Natural killer cell (primary cell): ENCODE measurements at regions not wholly inside any gene's neighbourhood (a gene's known extent, or its start where the extent isn't known, plus 50 kb on each side); places are given as distances from the start of the nearest gene placed in this dataset.

Experiments used
- ATAC-seq, 3 donors: fragments of 150-1000 bp in 2 of 3; fragments of 200-7000 bp in 1 of 3; cut with Tn5 transposase; 1 replicate in 1 of 3; 2 replicates in 2 of 3; pipeline ENCODE4 v1.10.0; 2021; ENCODE audit warnings: mild to moderate bottlenecking in 2 of 3, moderate library complexity in 2 of 3
- DNase-seq, 2 donors: peaks; one replicate each; pipeline versions ENCODE4 v3.0.0 to v3.0.0-alpha.2; 2013 to 2021; ENCODE audit warnings: mixed read lengths in 1 of 2
- H3K27ac ChIP-seq: one replicate; pipeline ENCODE4 v1.5.1; 2013; ENCODE audit warnings: mild to moderate bottlenecking, low read length
- H3K27me3 ChIP-seq: one replicate; pipeline ENCODE4 v1.6.1; 2013; ENCODE audit warnings: low read length; ENCODE audit not compliant: control insufficient read depth, insufficient read depth
- H3K36me3 ChIP-seq: one replicate; pipeline ENCODE4 v1.6.1; 2013; ENCODE audit warnings: low read length; ENCODE audit not compliant: control insufficient read depth, insufficient read depth
- H3K4me1 ChIP-seq: one replicate; pipeline ENCODE4 v1.6.1; 2013; ENCODE audit warnings: low read length; ENCODE audit not compliant: control insufficient read depth, insufficient read depth
- H3K4me3 ChIP-seq: one replicate; pipeline ENCODE4 v1.5.1; 2013; ENCODE audit warnings: low read length
- H3K9me3 ChIP-seq: one replicate; pipeline ENCODE4 v1.6.1; 2013; ENCODE audit warnings: low read length; ENCODE audit not compliant: control insufficient read depth, insufficient read depth
- H3K27ac Mint-ChIP-seq, 2 donors: one replicate each; pipeline ENCODE4 v1.8.0; 2022; ENCODE audit warnings: mild to moderate bottlenecking in 2 of 2, mixed read lengths in 2 of 2, moderate library complexity in 1 of 2
- H3K27me3 Mint-ChIP-seq, 2 donors: one replicate each; pipeline ENCODE4 v1.8.0; 2022; ENCODE audit warnings: low read depth in 2 of 2, mixed read lengths in 2 of 2
- H3K36me3 Mint-ChIP-seq: one replicate; pipeline ENCODE4 v1.8.0; 2022; ENCODE audit warnings: mixed read lengths
- H3K4me1 Mint-ChIP-seq, 2 donors: one replicate each; pipeline ENCODE4 v1.8.0; 2022; ENCODE audit warnings: mixed read lengths in 2 of 2
- H3K4me3 Mint-ChIP-seq: one replicate; pipeline ENCODE4 v1.8.0; 2022; ENCODE audit warnings: mild to moderate bottlenecking, moderate library complexity, mixed read lengths
- H3K9me3 Mint-ChIP-seq, 2 donors: one replicate each; pipeline ENCODE4 v1.8.0; 2022; ENCODE audit warnings: mixed read lengths in 2 of 2
- CTCF ChIP-seq: fragments of 200-600 bp; IDR thresholded peaks from one replicate; pipeline ENCODE4 v1.8.0; 2022; ENCODE audit warnings: antibody characterized with exemption
- WGBS: methylation state at CpG from one replicate; pipeline ENCODE4 v1.1.7; 2013; ENCODE audit warnings: missing lambda C conversion rate; ENCODE audit not compliant: insufficient coverage; 5-methylcytosine and 5-hydroxymethylcytosine counted together
- intact Hi-C: fragments of 100-400 bp; cut with micrococcal nuclease; formaldehyde crosslinking; loops from one replicate; pipeline ENCODE4 v1.14.2; 2022

DNA sequence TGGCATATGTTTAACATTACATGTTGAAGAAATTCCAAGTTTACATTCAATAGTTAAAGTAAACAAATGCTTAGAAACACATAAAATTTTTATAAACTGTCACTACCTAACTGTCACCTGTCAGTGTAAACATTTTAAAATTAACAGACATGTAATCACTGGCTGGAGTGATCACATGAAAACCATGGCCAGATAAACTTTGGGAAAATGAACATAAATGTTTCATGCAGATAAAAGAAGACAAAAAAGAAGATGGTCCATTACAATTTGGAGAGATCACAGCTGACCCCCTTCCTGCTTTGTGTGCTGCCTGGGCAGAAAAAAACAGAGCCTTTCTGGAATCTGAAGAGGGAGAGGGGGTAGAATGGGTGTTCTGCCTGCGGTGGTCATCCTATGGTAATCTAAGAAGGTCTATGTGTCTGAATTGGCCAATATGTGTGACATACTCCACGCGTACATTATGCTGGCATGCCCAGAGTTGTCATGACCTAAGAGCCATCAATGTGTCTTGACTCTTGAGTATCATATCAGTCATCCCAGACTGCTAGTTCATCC lies 57.5 kb upstream of the MEOX2 start:
- Histone ChIP-seq H3K4me1 (no peaks in the 10 kb centered on the region), H3K27me3 (no peaks in the 10 kb centered on the region), H3K27ac (no peak overlapping the region), H3K36me3 (no peaks in the 10 kb centered on the region), H3K4me3 (no peak overlapping the region), H3K9me3 (peaks cover 2% of the 10 kb centered on the region)
- no peak for TF ChIP-seq CTCF
- Mint-ChIP-seq H3K36me3 (no peaks in the 10 kb centered on the region), H3K27me3 (no peaks in the 10 kb centered on the region), H3K27ac (no peak overlapping the region), H3K4me1 (no peaks in the 10 kb centered on the region), H3K4me3 (no peak overlapping the region), H3K9me3 (peaks cover 5% of the 10 kb centered on the region in 2 donors)
- no peak for ATAC-seq
- intact Hi-C loops, result no loop called here
- DNase-seq, result no peak
- WGBS, result 94% methylated on average over 2 of the region's 3 CpGs

- no peak for TF ChIP-seq CTCF
- ATAC-seq (no peak), DNase-seq (no peak)
- Histone ChIP-seq H3K27me3 (no peaks in the 10 kb centered on the region), H3K9me3 (no peaks in the 10 kb centered on the region), H3K36me3 (no peaks in the 10 kb centered on the region), H3K4me1 (no peaks in the 10 kb centered on the region), H3K27ac (no peak overlapping the region), H3K4me3 (no peak overlapping the region)
- intact Hi-C loops, result no loop called here
- no peaks in the 10 kb centered on the region for H3K4me1 Mint-ChIP-seq
- no peak overlapping the region for H3K27ac Mint-ChIP-seq
- WGBS, result no CpG with 5 or more reads among the region's 2 CpGs
- peaks cover 3 to 7% of the 10 kb centered on the region in 2 donors for H3K9me3 Mint-ChIP-seq
- no peaks in the 10 kb centered on the region for H3K36me3 Mint-ChIP-seq
- no peak overlapping the region for H3K4me3 Mint-ChIP-seq
- no peaks in the 10 kb centered on the region for H3K27me3 Mint-ChIP-seq
Observed at GRCh38 chr7:15737601-15738000, 51.1 kb upstream of the MEOX2 start.
